GM23338 (cell line): ENCODE measurements at regions not wholly inside any gene's neighbourhood (a gene's known extent, or its start where the extent isn't known, plus 50 kb on each side); places are given as distances from the start of the nearest gene placed in this dataset.

Source experiments
- ATAC-seq: fragments of 200-7000 bp; cut with Tn5 transposase; 3 replicates; pipeline ENCODE4 v1.9.1; 2020
- DNase-seq: peaks from one replicate; pipeline ENCODE4 v3.0.0-alpha.2; 2015; ENCODE audit warnings: low spot score
- H2AFZ ChIP-seq: fragments of 200-600 bp; sonication (generic); 2 replicates; pipeline ENCODE4 v1.8.0; 2016; ENCODE audit warnings: antibody characterized with exemption, mild to moderate bottlenecking, moderate library complexity
- H3F3A ChIP-seq: fragments of 200-600 bp; sonication (generic); replicated peaks from 2 replicates; pipeline ENCODE4 v1.8.0; 2017; ENCODE audit warnings: antibody characterized with exemption, mixed run types, low read depth
- H3K27ac ChIP-seq: fragments of 200-600 bp; sonication (generic); 2 replicates; pipeline ENCODE4 v1.6.1; 2016; ENCODE audit warnings: low read depth
- H3K27me3 ChIP-seq: fragments of 200-600 bp; sonication (generic); 2 replicates; pipeline ENCODE4 v1.8.0; 2016; ENCODE audit warnings: mild to moderate bottlenecking, mixed run types, moderate library complexity; ENCODE audit not compliant: insufficient read depth
- H3K36me3 ChIP-seq: fragments of 200-600 bp; sonication (generic); 2 replicates; pipeline ENCODE4 v1.8.0; 2016; ENCODE audit warnings: mild to moderate bottlenecking; ENCODE audit not compliant: insufficient read depth
- H3K4me1 ChIP-seq: fragments of 200-600 bp; sonication (generic); 2 replicates; pipeline ENCODE4 v1.8.0; 2016; ENCODE audit warnings: mild to moderate bottlenecking, moderate library complexity; ENCODE audit not compliant: insufficient read depth
- H3K4me2 ChIP-seq: fragments of 200-600 bp; sonication (generic); 2 replicates; pipeline ENCODE4 v1.7.1; 2017; ENCODE audit warnings: mixed run types
- H3K4me3 ChIP-seq: fragments of 200-600 bp; sonication (generic); 2 replicates; pipeline ENCODE4 v1.6.1; 2016; ENCODE audit warnings: mixed run types
- H3K79me2 ChIP-seq: fragments of 200-600 bp; sonication (generic); replicated peaks from 2 replicates; pipeline ENCODE4 v1.8.0; 2017; ENCODE audit warnings: mild to moderate bottlenecking; ENCODE audit not compliant: insufficient read depth
- H3K9me2 ChIP-seq: fragments of 200-600 bp; sonication (generic); 2 replicates; pipeline ENCODE4 v1.8.0; 2017; ENCODE audit not compliant: insufficient read depth
- H4K20me1 ChIP-seq: fragments of 200-600 bp; sonication (generic); replicated peaks from 2 replicates; pipeline ENCODE4 v1.8.0; 2017; ENCODE audit warnings: mild to moderate bottlenecking; ENCODE audit not compliant: insufficient read depth
- H3K27ac Mint-ChIP-seq: 2 replicates; pipeline ENCODE4 v1.8.0; 2020; ENCODE audit warnings: inconsistent platforms, mild to moderate bottlenecking, moderate library complexity, mixed read lengths
- H3K27me3 Mint-ChIP-seq: 3 replicates; pipeline ENCODE4 v1.8.0; 2022; ENCODE audit warnings: low read depth, mild to moderate bottlenecking, moderate library complexity, mixed read lengths, inconsistent platforms; ENCODE audit not compliant: insufficient read depth, poor library complexity
- H3K36me3 Mint-ChIP-seq: 3 replicates; pipeline ENCODE4 v1.8.0; 2021; ENCODE audit warnings: low read depth, mild to moderate bottlenecking, inconsistent platforms, moderate library complexity, mixed read lengths
- H3K4me1 Mint-ChIP-seq: 3 replicates; pipeline ENCODE4 v1.8.0; 2020; ENCODE audit warnings: mild to moderate bottlenecking, inconsistent platforms, mixed read lengths
- H3K4me3 Mint-ChIP-seq: 3 replicates; pipeline ENCODE4 v1.8.0; 2021; ENCODE audit warnings: moderate library complexity, mild to moderate bottlenecking, inconsistent platforms, mixed read lengths
- H3K9me3 Mint-ChIP-seq: 3 replicates; pipeline ENCODE4 v1.8.0; 2020; ENCODE audit warnings: moderate library complexity, mild to moderate bottlenecking, inconsistent platforms, mixed read lengths
- CREB1 ChIP-seq: fragments of 250-450 bp; sonication (Bioruptor Pico); IDR thresholded peaks from 2 replicates; pipeline ENCODE4 v1.5.0; 2020; ENCODE audit warnings: low read depth, mild to moderate bottlenecking, moderate library complexity
- CTCF ChIP-seq, 2 experiments: fragments of 200-600 bp in 1 of 2; sonication (generic) in 1 of 2; conservative IDR thresholded peaks; 2 replicates each; pipeline versions ENCODE4 v1.5.1 to v1.6.1; 2016 to 2017; ENCODE audit warnings: antibody characterized with exemption in 2 of 2, low read depth in 2 of 2, mild to moderate bottlenecking in 2 of 2, moderate library complexity in 1 of 2
- ETS1 ChIP-seq: IDR thresholded peaks from 2 replicates; pipeline ENCODE4 v1.6.1; 2016; ENCODE audit warnings: antibody characterized with exemption
- JUNB ChIP-seq: IDR thresholded peaks from one replicate; pipeline ENCODE4 v1.6.1; 2016; ENCODE audit warnings: antibody characterized with exemption; ENCODE audit not compliant: unreplicated experiment
- NANOG ChIP-seq: IDR thresholded peaks from 2 replicates; pipeline ENCODE4 v1.6.1; 2016; ENCODE audit warnings: antibody characterized with exemption, borderline replicate concordance
- POLR2AphosphoS5 ChIP-seq: IDR thresholded peaks from 2 replicates; pipeline ENCODE4 v1.6.1; 2016; ENCODE audit warnings: antibody characterized with exemption, low read depth
- REST ChIP-seq: IDR thresholded peaks from one replicate; pipeline ENCODE4 v1.6.1; 2018; ENCODE audit warnings: antibody characterized with exemption; ENCODE audit not compliant: unreplicated experiment
- STAT1 ChIP-seq: IDR thresholded peaks from one replicate; pipeline ENCODE4 v1.6.1; 2016; ENCODE audit warnings: antibody characterized with exemption; ENCODE audit not compliant: unreplicated experiment
- ZNF114 ChIP-seq: fragments of 250-450 bp; sonication (Bioruptor Pico); IDR thresholded peaks from 2 replicates; pipeline ENCODE4 v1.5.0; 2020; ENCODE audit warnings: mild to moderate bottlenecking, moderate library complexity
- ZNF331 ChIP-seq: fragments of 250-450 bp; sonication (Bioruptor Pico); IDR thresholded peaks from 2 replicates; pipeline ENCODE4 v1.5.0; 2020; ENCODE audit warnings: low read depth, mild to moderate bottlenecking, moderate library complexity

GRCh38 chr4:130712038-130712437 lies 1616.1 kb downstream of the C4orf33 start:
- no peaks in the 10 kb centered on the region; the same call in 1 of the 2 replicates for H3K9me2 ChIP-seq
- TF ChIP-seq ZNF331 (CRISPR knock-in tag): no peak
- TF ChIP-seq NANOG: no peak
- TF ChIP-seq CTCF (conservative IDR thresholded peaks at IDR 0.05; ENCODE audit: low read depth in 2 of 2): no peak
- H3K4me1 Mint-ChIP-seq: no peaks in the 10 kb centered on the region
- no peak overlapping the region for H2AFZ ChIP-seq
- H3K79me2 ChIP-seq: no peaks in the 10 kb centered on the region
- no peaks in the 10 kb centered on the region for H3K4me1 ChIP-seq
- ATAC-seq: no peak
- no peak for DNase-seq
- H3K4me3 Mint-ChIP-seq: no peak overlapping the region
- no peak overlapping the region for H3K27ac Mint-ChIP-seq
- peaks cover 14% of the 10 kb centered on the region for H3K9me3 Mint-ChIP-seq
- H3K27me3 ChIP-seq: no peaks in the 10 kb centered on the region
- no peak overlapping the region for H3K4me3 ChIP-seq
- no peaks in the 10 kb centered on the region for H4K20me1 ChIP-seq
- H3K27me3 Mint-ChIP-seq: peaks cover 3% of the 10 kb centered on the region
- no peaks in the 10 kb centered on the region for H3K36me3 ChIP-seq
- H3K4me2 ChIP-seq: no peak overlapping the region
- H3K36me3 Mint-ChIP-seq: peaks cover 14% of the 10 kb centered on the region; the same call in 2 of the 3 replicates
- no peak overlapping the region for H3K27ac ChIP-seq
- H3F3A ChIP-seq: no peaks in the 10 kb centered on the region

- H3K36me3 Mint-ChIP-seq: peaks cover 11% of the 10 kb centered on the region; the same call in 2 of the 3 replicates
- ATAC-seq (no peak), DNase-seq (no peak)
- no peak overlapping the region for H3K27ac Mint-ChIP-seq
- Histone ChIP-seq H3F3A (no peaks in the 10 kb centered on the region), H3K27me3 (no peaks in the 10 kb centered on the region), H2AFZ (no peak overlapping the region), H3K9me2 (no peaks in the 10 kb centered on the region), H4K20me1 (no peaks in the 10 kb centered on the region), H3K79me2 (no peaks in the 10 kb centered on the region), H3K4me2 (no peak overlapping the region), H3K4me1 (no peaks in the 10 kb centered on the region), H3K4me3 (no peak overlapping the region), H3K27ac (no peak overlapping the region), H3K36me3 (no peaks in the 10 kb centered on the region)
- H3K4me3 Mint-ChIP-seq: no peak overlapping the region
- H3K9me3 Mint-ChIP-seq: peaks cover 10% of the 10 kb centered on the region
- no peak for TF ChIP-seq POLR2AphosphoS5
- TF ChIP-seq ZNF114 (CRISPR knock-in tag): no peak
- no peak for TF ChIP-seq CREB1 (CRISPR knock-in tag)
- TF ChIP-seq JUNB: no peak
- TF ChIP-seq NANOG: no peak
- TF ChIP-seq STAT1: no peak
- no peak for TF ChIP-seq ETS1
- TF ChIP-seq REST: no peak
- H3K4me1 Mint-ChIP-seq: no peaks in the 10 kb centered on the region
- H3K27me3 Mint-ChIP-seq: peaks cover 1% of the 10 kb centered on the region
Observed at GRCh38 chr4:130714006-130714405, 1618.1 kb downstream of the C4orf33 start.
